Mesenchymal stem cell (in vitro differentiated cells and primary cell): ENCODE measurements at regions not wholly inside any gene's neighbourhood (a gene's known extent, or its start where the extent isn't known, plus 50 kb on each side); places are given as distances from the start of the nearest gene placed in this dataset.

Experiments
- DNase-seq: peaks from one replicate; pipeline ENCODE4 v3.0.0-alpha.2; 2013
- H2AFZ ChIP-seq: one replicate; pipeline ENCODE4 v1.6.1; 2013; ENCODE audit warnings: low read depth, mild to moderate bottlenecking, control low read depth, inconsistent platforms, low read length, moderate library complexity
- H2AK5ac ChIP-seq: 2 replicates; pipeline ENCODE4 v1.6.1; 2013; ENCODE audit warnings: low read length, moderate library complexity, mild to moderate bottlenecking, inconsistent platforms; ENCODE audit not compliant: severe bottlenecking
- H2BK120ac ChIP-seq: one replicate; pipeline ENCODE4 v1.6.1; 2013; ENCODE audit warnings: low read depth, mild to moderate bottlenecking, inconsistent platforms, low read length, moderate library complexity
- H2BK12ac ChIP-seq, 2 experiments: one replicate each; pipeline ENCODE4 v1.6.1; 2013; ENCODE audit warnings: inconsistent platforms in 2 of 2, low read length in 2 of 2, mild to moderate bottlenecking in 2 of 2, moderate library complexity in 2 of 2, control low read depth in 1 of 2
- H2BK15ac ChIP-seq: one replicate; pipeline ENCODE4 v1.6.1; 2013; ENCODE audit warnings: mild to moderate bottlenecking, low read depth, inconsistent platforms; ENCODE audit not compliant: poor library complexity, severe bottlenecking
- H2BK5ac ChIP-seq: 2 replicates; pipeline ENCODE4 v1.6.1; 2013; ENCODE audit warnings: low read depth, mild to moderate bottlenecking, low read length, control low read depth, inconsistent platforms; ENCODE audit not compliant: poor library complexity, severe bottlenecking
- H3K14ac ChIP-seq, 2 experiments: one replicate each; pipeline ENCODE4 v1.6.1; 2013; ENCODE audit warnings: inconsistent platforms in 2 of 2, low read length in 2 of 2, control low read depth in 1 of 2, mild to moderate bottlenecking in 1 of 2, moderate library complexity in 1 of 2
- H3K18ac ChIP-seq, 2 experiments: one replicate each; pipeline ENCODE4 v1.6.1; 2013; ENCODE audit warnings: inconsistent platforms in 2 of 2, low read length in 2 of 2, control low read depth in 1 of 2, low read depth in 1 of 2, mild to moderate bottlenecking in 1 of 2
- H3K23ac ChIP-seq, 2 experiments: one replicate each; pipeline ENCODE4 v1.6.1; 2013; ENCODE audit warnings: inconsistent platforms in 2 of 2, low read length in 2 of 2, mild to moderate bottlenecking in 2 of 2, moderate library complexity in 2 of 2, control low read depth in 1 of 2
- H3K27ac ChIP-seq: 2 replicates; pipeline ENCODE4 v1.5.1; 2013; ENCODE audit warnings: mild to moderate bottlenecking, moderate library complexity, low read length, control low read depth, inconsistent platforms; ENCODE audit not compliant: poor library complexity, severe bottlenecking
- H3K27me3 ChIP-seq, 2 experiments: 2 replicates each; pipeline versions ENCODE4 v1.6.1 to v1.7.0; 2013; ENCODE audit warnings: low read length in 2 of 2, mild to moderate bottlenecking in 2 of 2, moderate library complexity in 2 of 2, control low read depth in 1 of 2, inconsistent platforms in 1 of 2; ENCODE audit not compliant: control insufficient read depth in 1 of 2, insufficient read depth in 1 of 2
- H3K36me3 ChIP-seq, 2 experiments: 2 replicates each; pipeline versions ENCODE4 v1.6.1 to v1.7.0; 2013; ENCODE audit warnings: low read length in 2 of 2, control low read depth in 1 of 2, inconsistent platforms in 1 of 2, low read depth in 1 of 2, mild to moderate bottlenecking in 1 of 2; ENCODE audit not compliant: insufficient read depth in 2 of 2, control insufficient read depth in 1 of 2
- H3K4ac ChIP-seq, 2 experiments: one replicate each; pipeline ENCODE4 v1.6.1; 2013; ENCODE audit warnings: inconsistent platforms in 2 of 2, low read length in 2 of 2, mild to moderate bottlenecking in 2 of 2, moderate library complexity in 2 of 2, control low read depth in 1 of 2, low read depth in 1 of 2
- H3K4me1 ChIP-seq: 2 replicates; pipeline ENCODE4 v1.6.1; 2013; ENCODE audit warnings: low read depth, low read length, control low read depth; ENCODE audit not compliant: control insufficient read depth, insufficient read depth
- H3K4me2 ChIP-seq: 2 replicates; pipeline ENCODE4 v1.6.1; 2013; ENCODE audit warnings: low read length, mild to moderate bottlenecking, inconsistent platforms; ENCODE audit not compliant: poor library complexity, severe bottlenecking
- H3K4me3 ChIP-seq, 2 experiments: 2 replicates each; pipeline versions ENCODE4 v1.5.1 to v1.7.0; 2013; ENCODE audit warnings: low read length in 2 of 2, mild to moderate bottlenecking in 2 of 2, control low read depth in 1 of 2, low read depth in 1 of 2; ENCODE audit not compliant: insufficient read depth in 1 of 2
- H3K79me1 ChIP-seq: replicated peaks from 2 replicates; pipeline ENCODE4 v1.6.1; 2013; ENCODE audit warnings: mild to moderate bottlenecking, control low read depth, low read length, inconsistent platforms; ENCODE audit not compliant: poor library complexity, severe bottlenecking
- H3K9ac ChIP-seq: 2 replicates; pipeline ENCODE4 v1.7.0; 2013; ENCODE audit warnings: mild to moderate bottlenecking, low read length, moderate library complexity
- H3K9me3 ChIP-seq: 2 replicates; pipeline ENCODE4 v1.7.0; 2013; ENCODE audit warnings: mild to moderate bottlenecking, low read length; ENCODE audit not compliant: control insufficient read depth
- H4K8ac ChIP-seq: one replicate; pipeline ENCODE4 v1.6.1; 2013; ENCODE audit warnings: inconsistent platforms, mild to moderate bottlenecking, low read length, moderate library complexity
- H4K91ac ChIP-seq: one replicate; pipeline ENCODE4 v1.6.1; 2013; ENCODE audit warnings: mild to moderate bottlenecking, low read length, inconsistent platforms
- WGBS: methylation state at CpG from one replicate; pipeline ENCODE4 v1.1.7; 2013; ENCODE audit warnings: mixed read lengths; 5-methylcytosine and 5-hydroxymethylcytosine counted together

DNA sequence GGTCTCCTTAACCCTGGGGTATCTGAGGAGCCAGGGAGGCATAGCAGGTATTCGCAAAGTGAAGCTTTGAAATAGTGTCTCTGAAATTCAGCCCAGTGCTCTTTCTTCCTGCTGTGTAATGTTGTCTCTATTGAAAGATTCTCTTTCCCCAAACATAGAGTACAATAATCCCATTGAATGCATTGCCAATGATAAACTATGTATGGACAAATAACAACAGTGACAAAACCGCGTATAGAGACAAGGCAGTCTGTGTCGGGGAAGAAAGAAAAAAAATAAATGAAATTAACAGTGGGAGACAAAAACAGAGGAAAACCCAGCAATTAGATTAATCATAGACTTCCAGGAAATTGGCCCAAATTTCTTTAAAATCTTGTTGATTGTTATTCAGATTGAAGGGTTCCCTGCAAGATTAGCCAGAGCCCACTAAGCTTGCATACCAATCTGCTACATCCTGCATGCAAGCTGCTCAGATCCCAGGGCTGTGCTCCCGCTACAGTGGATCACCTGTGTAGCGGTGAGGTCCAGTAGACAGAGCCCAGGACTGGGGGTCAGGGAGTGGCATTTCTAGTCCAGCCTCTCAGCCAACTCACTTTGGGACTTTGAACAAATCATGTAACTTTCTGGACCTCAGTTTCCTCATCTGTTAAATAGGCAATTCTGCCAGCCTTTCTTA is 492.8 kb downstream of the INSC start:
- no peak overlapping the region for H3K4me3 ChIP-seq
- no peak overlapping the region for H3K4ac ChIP-seq
- no peak overlapping the region for H2AFZ ChIP-seq
- H3K4me1 ChIP-seq: no peaks in the 10 kb centered on the region
- no peak overlapping the region for H2BK5ac ChIP-seq
- no peak overlapping the region for H2AK5ac ChIP-seq
- no peak overlapping the region for H3K27ac ChIP-seq
- no peaks in the 10 kb centered on the region for H3K9me3 ChIP-seq
- H2BK12ac ChIP-seq: no peak overlapping the region
- H4K8ac ChIP-seq: no peak overlapping the region
- no peak overlapping the region for H2BK15ac ChIP-seq
- no peak overlapping the region for H2BK120ac ChIP-seq
- H3K18ac ChIP-seq: no peak overlapping the region
- H4K91ac ChIP-seq: no peak overlapping the region
- WGBS: 86% methylated on average over 6 of the region's 6 CpGs
- H3K36me3 ChIP-seq: no peaks in the 10 kb centered on the region
- no peaks in the 10 kb centered on the region for H3K79me1 ChIP-seq
- H3K9ac ChIP-seq: no peak overlapping the region
- no peak overlapping the region for H3K14ac ChIP-seq
- H3K23ac ChIP-seq: no peak overlapping the region
- H3K27me3 ChIP-seq: peaks cover 0 to 6% of the 10 kb centered on the region in 2 experiments
- H3K4me2 ChIP-seq: no peak overlapping the region
- DNase-seq: no peak

DNA sequence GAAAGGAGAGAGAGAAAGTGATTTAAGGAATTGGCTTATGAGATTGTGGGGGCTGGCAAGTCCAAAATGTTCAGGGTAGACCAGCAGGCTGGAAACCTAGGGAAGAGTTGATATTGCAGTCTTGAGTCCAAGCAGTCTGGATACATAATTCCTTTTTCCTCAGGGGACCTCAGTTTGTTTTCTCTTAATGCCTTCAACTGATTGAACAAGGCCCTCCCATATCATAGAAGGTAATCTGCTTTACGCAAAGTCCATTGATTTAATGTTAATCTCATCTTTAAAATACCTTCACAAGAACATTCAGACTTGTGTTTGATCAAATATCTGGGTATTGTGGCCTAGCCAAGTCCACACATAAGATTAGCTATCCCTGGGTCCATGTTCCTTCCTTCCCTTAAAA is 494.7 kb downstream of the INSC start:
- Histone ChIP-seq H2BK15ac (no peak overlapping the region), H2BK5ac (no peak overlapping the region), H3K79me1 (no peaks in the 10 kb centered on the region), H3K9me3 (no peaks in the 10 kb centered on the region), H3K4me1 (no peaks in the 10 kb centered on the region), H4K91ac (no peak overlapping the region), H4K8ac (no peak overlapping the region), H3K4me2 (no peak overlapping the region), H3K9ac (no peak overlapping the region), H3K36me3 (no peaks in the 10 kb centered on the region), H2BK120ac (no peak overlapping the region), H2BK12ac (no peak overlapping the region), H3K27ac (no peak overlapping the region), H3K4me3 (no peak overlapping the region), H3K14ac (no peak overlapping the region), H3K18ac (no peak overlapping the region), H3K27me3 (peaks cover 0 to 13% of the 10 kb centered on the region in 2 experiments), H3K23ac (no peak overlapping the region), H2AK5ac (no peak overlapping the region), H2AFZ (no peak overlapping the region), H3K4ac (no peak overlapping the region)
- WGBS: 100% methylated on average over 1 of the region's 1 CpG
- no peak for DNase-seq

DNA sequence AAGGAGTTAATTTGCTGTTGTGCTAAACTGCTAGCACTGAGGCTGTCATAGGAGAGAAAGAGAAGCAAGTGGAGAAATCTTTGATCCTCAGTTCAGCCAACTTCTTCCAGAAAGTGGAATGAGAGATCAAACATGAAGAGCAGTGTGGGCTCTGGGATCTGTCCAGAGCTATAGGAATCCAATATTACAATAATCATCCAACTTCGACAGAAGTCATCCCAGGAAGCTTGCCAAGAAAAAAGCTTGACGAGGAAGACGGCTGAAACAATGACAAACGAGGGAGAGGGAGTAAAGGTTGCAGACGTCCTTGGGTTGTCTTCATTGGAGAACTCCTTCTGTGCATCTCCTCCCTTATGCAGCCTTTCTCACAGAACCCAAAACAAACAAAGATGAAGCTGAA is 496.2 kb downstream of the INSC start:
- Histone ChIP-seq H4K91ac (no peak overlapping the region), H3K23ac (no peak overlapping the region), H3K4me1 (no peaks in the 10 kb centered on the region), H3K4ac (no peak overlapping the region), H3K9me3 (no peaks in the 10 kb centered on the region), H4K8ac (no peak overlapping the region), H2AK5ac (no peak overlapping the region), H3K9ac (no peak overlapping the region), H3K79me1 (no peaks in the 10 kb centered on the region), H3K4me3 (no peak overlapping the region), H3K27me3 (peaks cover 0 to 13% of the 10 kb centered on the region in 2 experiments), H2AFZ (no peak overlapping the region), H3K36me3 (no peaks in the 10 kb centered on the region), H2BK12ac (no peak overlapping the region), H2BK5ac (no peak overlapping the region), H3K4me2 (no peak overlapping the region), H3K18ac (no peak overlapping the region), H3K14ac (no peak overlapping the region), H2BK15ac (no peak overlapping the region), H2BK120ac (no peak overlapping the region), H3K27ac (no peak overlapping the region)
- DNase-seq: no peak
- WGBS: 79% methylated on average over 5 of the region's 5 CpGs

DNA sequence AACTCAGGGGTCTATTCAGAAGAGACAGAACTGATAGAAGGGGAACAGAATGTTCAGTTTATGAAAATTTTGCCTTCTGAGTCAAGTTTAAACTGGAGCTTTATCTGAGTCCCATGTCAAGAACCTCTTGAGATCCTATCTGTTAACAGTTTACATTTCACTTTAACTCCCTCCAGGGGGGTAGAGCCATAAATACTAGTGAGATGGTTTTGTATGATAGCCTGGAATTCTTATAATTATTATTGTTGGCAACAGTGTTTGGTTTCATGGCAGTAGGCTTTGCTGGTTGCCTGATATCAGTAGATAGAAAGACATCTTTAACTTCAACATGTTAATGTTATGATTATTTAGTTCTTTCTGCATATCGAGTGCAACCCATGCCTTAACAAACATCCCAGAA is 498.5 kb downstream of the INSC start:
- Histone ChIP-seq H2BK15ac (no peak overlapping the region), H2BK120ac (no peak overlapping the region), H3K9ac (no peak overlapping the region), H3K36me3 (no peaks in the 10 kb centered on the region), H3K18ac (no peak overlapping the region), H3K27ac (no peak overlapping the region), H3K14ac (no peak overlapping the region), H2BK12ac (no peak overlapping the region), H2BK5ac (no peak overlapping the region), H3K4me1 (no peaks in the 10 kb centered on the region), H3K23ac (no peak overlapping the region), H3K4me2 (no peak overlapping the region), H2AFZ (no peak overlapping the region), H3K4me3 (no peak overlapping the region), H4K8ac (no peak overlapping the region), H3K27me3 (peaks cover 0 to 13% of the 10 kb centered on the region in 2 experiments), H3K9me3 (no peaks in the 10 kb centered on the region), H2AK5ac (no peak overlapping the region), H3K79me1 (no peaks in the 10 kb centered on the region), H3K4ac (no peak overlapping the region), H4K91ac (no peak overlapping the region)
- DNase-seq: peak; percentile 65
- WGBS: no CpG with 5 or more reads among the region's 1 CpG
